GM12873 (cell line): ENCODE measurements at regions not wholly inside any gene's neighbourhood (a gene's known extent, or its start where the extent isn't known, plus 50 kb on each side); places are given as distances from the start of the nearest gene placed in this dataset.

Experiments
- TF ChIP-seq, protein P1 (sequence below): IDR thresholded peaks from 2 replicates; pipeline ENCODE4 v1.5.1; 2012; ENCODE audit warnings: low read depth, mild to moderate bottlenecking, moderate library complexity, low read length, control low read depth; ENCODE audit not compliant: insufficient read depth; ENCODE audit errors: missing control alignments

DNA sequence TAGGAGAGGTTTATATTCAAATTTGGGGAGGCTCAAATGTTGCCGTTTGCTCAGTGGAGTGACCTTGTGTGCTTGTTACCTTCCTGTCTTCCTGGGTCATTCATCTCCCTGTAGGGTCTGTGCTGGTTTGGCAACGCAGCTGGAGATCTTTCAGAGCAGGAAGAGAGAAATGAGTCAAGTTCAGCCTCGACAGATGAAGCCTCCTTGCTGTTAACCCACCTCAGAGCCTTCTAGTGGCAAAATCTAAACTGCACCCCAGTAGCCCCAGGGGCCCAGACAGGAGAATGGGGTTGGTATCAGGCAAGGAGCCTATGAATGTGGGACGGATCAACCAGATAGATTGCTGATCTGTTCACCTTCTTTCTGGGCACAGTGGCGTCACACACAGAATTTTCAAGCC is 999.3 kb downstream of the VRK1 start:
- TF ChIP-seq, protein P1, sequence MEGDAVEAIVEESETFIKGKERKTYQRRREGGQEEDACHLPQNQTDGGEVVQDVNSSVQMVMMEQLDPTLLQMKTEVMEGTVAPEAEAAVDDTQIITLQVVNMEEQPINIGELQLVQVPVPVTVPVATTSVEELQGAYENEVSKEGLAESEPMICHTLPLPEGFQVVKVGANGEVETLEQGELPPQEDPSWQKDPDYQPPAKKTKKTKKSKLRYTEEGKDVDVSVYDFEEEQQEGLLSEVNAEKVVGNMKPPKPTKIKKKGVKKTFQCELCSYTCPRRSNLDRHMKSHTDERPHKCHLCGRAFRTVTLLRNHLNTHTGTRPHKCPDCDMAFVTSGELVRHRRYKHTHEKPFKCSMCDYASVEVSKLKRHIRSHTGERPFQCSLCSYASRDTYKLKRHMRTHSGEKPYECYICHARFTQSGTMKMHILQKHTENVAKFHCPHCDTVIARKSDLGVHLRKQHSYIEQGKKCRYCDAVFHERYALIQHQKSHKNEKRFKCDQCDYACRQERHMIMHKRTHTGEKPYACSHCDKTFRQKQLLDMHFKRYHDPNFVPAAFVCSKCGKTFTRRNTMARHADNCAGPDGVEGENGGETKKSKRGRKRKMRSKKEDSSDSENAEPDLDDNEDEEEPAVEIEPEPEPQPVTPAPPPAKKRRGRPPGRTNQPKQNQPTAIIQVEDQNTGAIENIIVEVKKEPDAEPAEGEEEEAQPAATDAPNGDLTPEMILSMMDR = no peak

DNA sequence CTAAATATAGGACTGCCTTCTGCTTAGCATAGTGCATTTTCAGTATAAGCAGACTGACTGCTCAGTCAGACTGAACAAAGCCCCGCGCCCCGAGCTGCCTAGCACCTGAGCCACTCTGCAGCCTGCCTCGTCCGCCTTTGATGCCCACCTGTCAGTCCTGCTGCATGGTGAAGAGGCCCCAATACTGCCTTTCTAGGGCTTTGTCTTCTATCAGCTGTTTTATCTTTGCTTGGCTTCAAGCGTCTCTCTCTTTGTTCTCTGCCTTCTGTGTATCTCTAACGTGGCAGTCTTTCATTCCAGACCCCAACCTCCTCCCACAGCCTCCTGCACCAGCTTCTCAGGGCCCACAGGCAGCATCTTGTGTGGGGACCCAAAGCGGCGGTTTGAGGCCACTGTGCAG is 1001.0 kb downstream of the VRK1 start:
- TF ChIP-seq, protein P1 = no peak

DNA sequence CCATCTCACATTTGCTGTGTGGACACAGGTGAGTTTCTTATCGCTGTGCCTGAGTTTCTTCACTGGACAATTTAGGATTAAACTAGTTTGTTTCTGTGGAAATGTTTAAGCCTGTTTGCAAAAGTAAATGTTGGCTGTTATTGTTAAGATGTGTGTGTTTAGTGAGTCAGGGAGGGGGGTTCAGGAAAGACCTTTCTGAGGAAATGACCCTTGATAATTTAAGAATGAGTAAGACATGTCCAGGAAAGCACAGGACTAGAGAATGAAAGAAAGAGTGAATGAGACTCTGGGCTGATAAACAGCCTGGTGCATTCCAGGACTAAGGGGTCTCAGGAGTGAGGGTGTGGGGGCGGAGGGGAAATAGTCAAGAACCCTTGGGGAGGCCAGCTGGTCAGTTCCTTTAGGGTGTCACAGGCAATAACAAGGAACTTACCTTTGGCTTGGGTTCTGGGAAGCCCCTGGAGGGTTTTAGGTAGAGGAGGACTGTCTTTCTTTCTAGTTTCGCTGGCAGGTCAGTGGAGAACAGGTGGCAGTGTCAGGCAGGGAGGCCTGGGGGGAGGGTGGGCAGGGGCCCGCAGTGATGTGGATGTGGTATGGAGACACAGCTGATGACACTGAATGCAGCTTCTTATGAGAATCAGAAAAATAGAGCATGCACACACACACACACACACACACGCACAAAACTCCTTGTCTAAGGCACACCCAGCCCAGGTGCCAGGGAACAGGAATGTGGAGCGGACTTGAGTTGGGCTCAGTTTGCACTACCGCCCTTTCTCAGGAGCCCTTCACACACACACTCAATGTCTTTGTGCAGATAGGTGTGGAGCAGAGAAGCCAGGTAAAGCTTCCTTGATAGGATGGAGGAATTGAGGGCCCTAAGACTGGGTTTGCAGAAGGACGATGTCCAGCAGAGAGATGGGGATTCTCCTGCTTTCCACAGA is 1005.5 kb downstream of the VRK1 start:
- TF ChIP-seq, protein P1 = no peak

DNA sequence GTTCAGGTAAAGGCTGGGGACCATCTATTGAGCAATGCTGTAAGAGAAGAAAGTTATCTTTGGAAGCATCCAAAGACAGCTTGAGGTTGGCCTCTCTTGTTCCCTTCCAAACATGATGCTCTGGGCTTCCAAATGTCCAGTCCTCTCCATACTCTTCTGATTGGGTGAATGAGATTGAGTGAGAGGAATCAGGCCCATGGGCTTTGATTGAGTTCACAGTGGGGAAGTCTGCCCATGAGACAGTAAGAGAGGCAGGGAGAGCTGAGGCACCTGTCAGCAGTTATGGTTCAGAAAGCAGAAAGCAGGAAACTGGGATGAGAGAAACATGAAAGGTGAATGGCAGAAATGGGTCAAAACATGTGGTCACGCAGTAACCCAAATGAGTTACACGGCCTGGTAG is 1006.9 kb downstream of the VRK1 start:
- TF ChIP-seq, protein P1 = no peak

DNA sequence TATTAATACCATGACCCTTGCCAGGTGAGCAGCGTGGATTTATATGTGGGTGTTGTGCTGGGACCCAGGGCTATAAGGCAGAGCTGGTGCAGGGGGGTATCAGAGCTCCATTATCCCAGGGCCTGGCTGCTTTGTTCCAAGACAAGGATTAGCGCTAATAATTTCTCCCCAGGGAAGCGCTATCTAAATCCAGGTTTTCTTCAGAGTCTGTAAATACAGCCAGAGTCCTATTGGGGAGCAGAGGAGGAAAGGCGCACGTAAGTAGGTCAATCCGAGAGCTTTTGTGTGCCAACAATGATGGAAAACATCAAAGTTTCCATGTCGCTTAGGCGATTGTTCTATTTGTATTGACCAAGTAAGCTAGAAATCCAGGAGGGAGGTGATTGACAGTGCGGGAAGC is 1009.7 kb downstream of the VRK1 start:
- TF ChIP-seq, protein P1 = no peak

DNA sequence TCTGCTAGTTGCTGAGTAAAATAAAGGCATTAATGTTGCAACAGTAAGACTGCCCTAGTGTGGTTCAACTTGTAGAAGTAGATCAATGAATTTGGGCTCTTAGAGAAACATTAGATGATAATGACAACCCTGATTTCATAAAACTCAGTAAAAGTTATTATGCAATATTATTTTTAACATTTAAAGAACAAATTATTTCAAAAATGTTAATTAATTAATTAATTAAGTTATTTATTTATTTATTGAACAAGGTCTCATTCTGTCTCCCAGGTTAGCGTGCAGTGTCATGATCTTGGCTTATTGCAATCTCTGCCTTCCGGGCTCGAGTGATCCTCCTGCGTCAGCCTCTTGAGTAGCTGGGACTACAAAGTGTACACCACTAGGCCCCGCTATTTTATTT is 1016.4 kb downstream of the VRK1 start:
- TF ChIP-seq, protein P1 = no peak

DNA sequence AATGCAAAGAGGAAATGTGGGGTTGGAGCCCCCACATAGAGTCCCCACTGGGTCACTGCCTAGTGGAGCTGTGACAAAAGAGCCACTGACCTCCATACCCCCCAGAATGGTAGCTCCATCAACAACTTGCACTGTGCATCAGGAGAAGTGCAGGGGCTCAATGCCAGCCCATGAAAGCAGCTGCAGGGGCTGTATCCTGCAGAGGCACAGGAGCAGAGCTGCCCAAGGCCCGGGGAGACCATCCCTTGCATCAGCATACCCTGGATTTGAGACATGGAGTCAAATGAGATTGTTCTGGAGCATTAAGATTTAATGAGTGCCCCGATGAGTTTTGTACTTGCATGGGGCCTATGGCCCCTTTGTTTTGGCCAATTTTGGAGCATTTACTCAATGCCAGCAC is 1023.6 kb downstream of the VRK1 start:
- TF ChIP-seq, protein P1 = no peak
